ENCODE measurements at regions not wholly inside any gene's neighbourhood (a gene's known extent, or its start where the extent isn't known, plus 50 kb on each side); places are given as distances from the start of the nearest gene placed in this dataset.
A peak's percentile ranks its signal among the peaks of the same experiment; 100 is the strongest.

- intact Hi-C loops (cut with DNase I) = no loop called here
- ATAC-seq = no peak
- no peak for DNase-seq (ENCODE audit: low spot score)
Observed at GRCh38 chr3:116841003-116841735, 131.6 kb downstream of the TUSC7 start.

- intact Hi-C loops (cut with DNase I) = no loop called here
- DNase-seq (ENCODE audit: low spot score) (no peak), ATAC-seq (no peak)
Observed at GRCh38 chr3:116842254-116842957, 132.8 kb downstream of the TUSC7 start.

GRCh38 chr3:116848248-116848829 is 138.8 kb downstream of the TUSC7 start:
- ATAC-seq (no peak), DNase-seq (ENCODE audit: low spot score) (no peak)
- intact Hi-C loops (cut with DNase I) = no loop called here

GRCh38 chr3:116849261-116849688 is 139.7 kb downstream of the TUSC7 start:
- DNase-seq (ENCODE audit: low spot score) (no peak), ATAC-seq (no peak)
- intact Hi-C loops (cut with DNase I) = no loop called here

- DNase-seq (ENCODE audit: low spot score) = no peak
- ATAC-seq = no peak
- intact Hi-C loops (cut with DNase I) = no loop called here
Observed at GRCh38 chr3:116852803-116853202, 143.2 kb downstream of the TUSC7 start.

GRCh38 chr3:116863270-116863770 is 153.7 kb downstream of the TUSC7 start:
- intact Hi-C loops (cut with DNase I) = no loop called here
- no peak for DNase-seq (ENCODE audit: low spot score)
- no peak for ATAC-seq

- ATAC-seq (peak; percentile 78), DNase-seq (ENCODE audit: low spot score) (no peak)
- intact Hi-C loops (cut with DNase I) = no loop called here
Observed at GRCh38 chr3:116863822-116864589, 154.4 kb downstream of the TUSC7 start.

GRCh38 chr3:116864590-116864927 is 155.0 kb downstream of the TUSC7 start:
- intact Hi-C loops (cut with DNase I) = no loop called here
- DNase-seq (ENCODE audit: low spot score) = no peak
- no peak for ATAC-seq

- intact Hi-C loops (cut with DNase I) = no loop called here
- DNase-seq (ENCODE audit: low spot score) = no peak
- ATAC-seq = no peak
Observed at GRCh38 chr3:116870379-116870778, 160.8 kb downstream of the TUSC7 start.

GRCh38 chr3:116871905-116872304 is 162.3 kb downstream of the TUSC7 start:
- intact Hi-C loops (cut with DNase I) = no loop called here
- DNase-seq (ENCODE audit: low spot score) (no peak), ATAC-seq (no peak)

- intact Hi-C loops (cut with DNase I) = no loop called here
- no peak for DNase-seq (ENCODE audit: low spot score)
- ATAC-seq = no peak
Observed at GRCh38 chr3:116872688-116873087, 163.1 kb downstream of the TUSC7 start.

GRCh38 chr3:116873142-116873541 is 163.6 kb downstream of the TUSC7 start:
- ATAC-seq (no peak), DNase-seq (ENCODE audit: low spot score) (no peak)
- intact Hi-C loops (cut with DNase I) = no loop called here

- intact Hi-C loops (cut with DNase I) = no loop called here
- DNase-seq (ENCODE audit: low spot score) (no peak), ATAC-seq (no peak)
Observed at GRCh38 chr3:116877968-116878367, 168.4 kb downstream of the TUSC7 start.

GRCh38 chr3:116886202-116886893 is 176.8 kb downstream of the TUSC7 start:
- no peak for ATAC-seq
- intact Hi-C loops (cut with DNase I) = no loop called here

GRCh38 chr3:116896116-116896515 is 186.5 kb downstream of the TUSC7 start:
- intact Hi-C loops (cut with DNase I) = no loop called here
- DNase-seq (ENCODE audit: low spot score) = no peak
- ATAC-seq = no peak

More at GRCh38 chr3:116886202-116886893, 176.8 kb downstream of the TUSC7 start:
- DNase-seq (ENCODE audit: low spot score) = no peak

GRCh38 chr3:116897382-116897781 is 187.8 kb downstream of the TUSC7 start:
- intact Hi-C loops (cut with DNase I) = no loop called here
- DNase-seq (ENCODE audit: low spot score) = no peak
- no peak for ATAC-seq

GRCh38 chr3:116899253-116899652 is 189.7 kb downstream of the TUSC7 start:
- intact Hi-C loops (cut with DNase I) = no loop called here
- ATAC-seq (no peak), DNase-seq (ENCODE audit: low spot score) (no peak)

GRCh38 chr3:116905334-116905733 is 195.8 kb downstream of the TUSC7 start:
- intact Hi-C loops (cut with DNase I) = no loop called here
- ATAC-seq = no peak
- DNase-seq (ENCODE audit: low spot score) = no peak

- intact Hi-C loops (cut with DNase I) = no loop called here
- no peak for DNase-seq (ENCODE audit: low spot score)
- no peak for ATAC-seq
Observed at GRCh38 chr3:116905794-116906193, 196.2 kb downstream of the TUSC7 start.

All from sciatic nerve (tissue), 2 donors.